ENCODE measurements at regions not wholly inside any gene's neighbourhood (a gene's known extent, or its start where the extent isn't known, plus 50 kb on each side); places are given as distances from the start of the nearest gene placed in this dataset.

GRCh38 chr5:8247049-8247899 is 378.3 kb downstream of the MTRR start:
- no peak for DNase-seq

- DNase-seq, result no peak
Observed at GRCh38 chr5:8253376-8253775, 384.4 kb downstream of the MTRR start.

GRCh38 chr5:8254674-8255073 is 385.7 kb downstream of the MTRR start:
- no peak for DNase-seq

GRCh38 chr5:8258801-8259200 is 389.9 kb downstream of the MTRR start:
- DNase-seq, result no peak

- DNase-seq, result no peak
Observed at GRCh38 chr5:8270246-8270645, 401.3 kb downstream of the MTRR start.

- DNase-seq, result no peak
Observed at GRCh38 chr5:8280711-8281363, 411.9 kb downstream of the MTRR start.

GRCh38 chr5:8288334-8288733 is 419.4 kb downstream of the MTRR start:
- DNase-seq, result no peak

GRCh38 chr5:8288897-8289516 is 420.1 kb downstream of the MTRR start:
- no peak for DNase-seq

- DNase-seq, result no peak
Observed at GRCh38 chr5:8289779-8290178, 420.8 kb downstream of the MTRR start.

GRCh38 chr5:8290721-8291120 is 421.8 kb downstream of the MTRR start:
- no peak for DNase-seq

GRCh38 chr5:8291641-8292040 is 422.7 kb downstream of the MTRR start:
- DNase-seq, result no peak

- DNase-seq, result no peak
Observed at GRCh38 chr5:8295141-8295540, 426.2 kb downstream of the MTRR start.

- no peak for DNase-seq
Observed at GRCh38 chr5:8299716-8300115, 430.8 kb downstream of the MTRR start.

- DNase-seq, result no peak
Observed at GRCh38 chr5:8304341-8304740, 435.4 kb downstream of the MTRR start.

- no peak for DNase-seq
Observed at GRCh38 chr5:8306288-8306896, 437.4 kb downstream of the MTRR start.

GRCh38 chr5:8314965-8315364 is 446.0 kb downstream of the MTRR start:
- DNase-seq, result no peak

- no peak for DNase-seq
Observed at GRCh38 chr5:8316608-8317280, 447.8 kb downstream of the MTRR start.

- DNase-seq, result no peak
Observed at GRCh38 chr5:8317335-8317734, 448.4 kb downstream of the MTRR start.

GRCh38 chr5:8320244-8320643 is 451.3 kb downstream of the MTRR start:
- DNase-seq, result no peak

GRCh38 chr5:8321272-8321671 is 452.3 kb downstream of the MTRR start:
- no peak for DNase-seq

GRCh38 chr5:8322484-8322883 is 453.5 kb downstream of the MTRR start:
- DNase-seq, result no peak

GRCh38 chr5:8327016-8327415 is 458.1 kb downstream of the MTRR start:
- no peak for DNase-seq

GRCh38 chr5:8329773-8330172 is 460.8 kb downstream of the MTRR start:
- no peak for DNase-seq
